ENCODE measurements at regions not wholly inside any gene's neighbourhood (a gene's known extent, or its start where the extent isn't known, plus 50 kb on each side); places are given as distances from the start of the nearest gene placed in this dataset.

DNA sequence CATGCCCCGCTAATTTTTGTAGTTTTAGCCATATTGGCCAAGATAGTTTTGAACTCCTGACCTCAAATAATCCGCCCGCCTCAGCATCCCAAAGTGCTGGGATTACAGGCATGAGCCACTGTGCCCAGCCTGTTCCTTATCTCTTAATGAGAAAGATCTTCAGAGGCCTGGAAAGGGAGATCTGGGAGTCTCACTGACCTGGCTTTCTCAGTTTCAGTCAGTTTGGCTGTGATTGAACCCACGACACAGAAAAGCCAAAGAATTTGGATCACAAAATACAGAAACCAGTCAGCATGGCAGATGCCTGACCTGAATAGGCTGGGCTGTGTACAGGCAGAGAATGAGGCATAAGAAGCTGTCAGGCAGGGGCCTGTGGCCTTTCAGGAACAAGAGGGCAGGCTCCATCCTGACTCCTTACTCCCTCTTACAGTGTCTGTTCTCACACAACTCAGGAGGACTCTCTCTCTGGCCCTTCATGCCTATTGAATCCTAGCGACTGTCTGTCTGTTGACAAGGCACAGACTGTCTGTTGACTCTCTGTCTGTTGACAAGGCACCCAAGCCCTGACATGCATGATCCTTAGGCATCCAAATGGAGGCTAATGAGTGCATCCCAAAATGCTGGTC is 366.5 kb upstream of the CCDC196 start:
- Histone ChIP-seq H3K27ac (ENCODE audit: low read depth in 2 of 2, low read length in 1 of 2) (no peak overlapping the region), H3K9ac (no peak overlapping the region), H3K27me3 (ENCODE audit: insufficient read depth) (no peaks in the 10 kb centered on the region), H3K9me2 (no peaks in the 10 kb centered on the region), H2AFZ (ENCODE audit: low read depth) (no peak overlapping the region), H3F3A (replicated peaks; ENCODE audit: insufficient read depth) (no peaks in the 10 kb centered on the region), H3K79me2 (ENCODE audit: insufficient read depth) (no peaks in the 10 kb centered on the region), H3K4me3 (ENCODE audit: low read depth in 2 of 2, low read length in 1 of 2) (no peak overlapping the region), H3K4me2 (no peak overlapping the region), H3K36me3 (replicated peaks in 1 of 2; ENCODE audit: control insufficient read depth in 1 of 2, insufficient read depth in 2 of 2, low read length in 1 of 2) (no peaks in the 10 kb centered on the region), H3K9me3 (no peaks in the 10 kb centered on the region), H3K4me1 (ENCODE audit: control insufficient read depth in 1 of 2, insufficient read depth in 2 of 2, low read depth in 1 of 2, low read length in 1 of 2) (no peaks in the 10 kb centered on the region; a peak in 1 of 4 replicates), H4K20me1 (ENCODE audit: insufficient read depth) (no peaks in the 10 kb centered on the region)
- TF ChIP-seq TAF1 (IDR thresholded peaks at IDR 0.05; ENCODE audit: borderline replicate concordance, low read depth, low read length) (no peak), SMC3 (IDR thresholded peaks at IDR 0.05; ENCODE audit: low read depth, low read length) (no peak), MXI1 (IDR thresholded peaks at IDR 0.05; ENCODE audit: low read depth, low read length) (no peak), MEF2A (IDR thresholded peaks at IDR 0.05; ENCODE audit: borderline replicate concordance, low read depth) (no peak)
- TF ChIP-seq, protein P1, sequence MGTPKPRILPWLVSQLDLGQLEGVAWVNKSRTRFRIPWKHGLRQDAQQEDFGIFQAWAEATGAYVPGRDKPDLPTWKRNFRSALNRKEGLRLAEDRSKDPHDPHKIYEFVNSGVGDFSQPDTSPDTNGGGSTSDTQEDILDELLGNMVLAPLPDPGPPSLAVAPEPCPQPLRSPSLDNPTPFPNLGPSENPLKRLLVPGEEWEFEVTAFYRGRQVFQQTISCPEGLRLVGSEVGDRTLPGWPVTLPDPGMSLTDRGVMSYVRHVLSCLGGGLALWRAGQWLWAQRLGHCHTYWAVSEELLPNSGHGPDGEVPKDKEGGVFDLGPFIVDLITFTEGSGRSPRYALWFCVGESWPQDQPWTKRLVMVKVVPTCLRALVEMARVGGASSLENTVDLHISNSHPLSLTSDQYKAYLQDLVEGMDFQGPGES (IDR thresholded peaks at IDR 0.05; ENCODE audit: low read depth, low read length) = no peak
- ChIA-PET POLR2A (no interaction called here), CTCF (no interaction called here)
- DNase-seq = no peak
- 45% methylated on average over 5 of the region's 5 CpGs for WGBS (ENCODE audit: low lambda C conversion rate)

DNA sequence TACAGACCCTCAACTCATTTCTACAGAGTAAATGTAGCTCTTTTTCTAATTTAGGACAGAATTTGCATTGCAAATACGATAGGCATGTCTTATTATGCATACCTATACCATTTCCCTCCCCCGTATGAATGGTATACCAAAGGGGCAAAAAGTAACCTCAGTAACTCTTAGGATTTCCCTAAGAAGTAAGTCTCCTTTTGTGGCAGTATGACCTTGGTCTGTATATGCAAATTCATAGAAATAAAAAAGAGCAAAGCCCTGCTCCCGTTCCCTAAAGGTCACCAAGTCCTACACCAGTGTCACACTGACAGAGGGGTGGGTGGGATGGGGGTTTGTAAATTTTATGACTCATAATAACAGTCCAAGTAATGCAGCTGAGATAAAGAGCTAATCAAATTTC is 365.8 kb upstream of the CCDC196 start:
- H3K9me2 ChIP-seq = no peaks in the 10 kb centered on the region
- H3K79me2 ChIP-seq (ENCODE audit: insufficient read depth) = no peaks in the 10 kb centered on the region
- no peak overlapping the region for H2AFZ ChIP-seq (ENCODE audit: low read depth)
- H3K4me1 ChIP-seq (ENCODE audit: control insufficient read depth in 1 of 2, insufficient read depth in 2 of 2, low read depth in 1 of 2, low read length in 1 of 2) = no peaks in the 10 kb centered on the region; a peak in 1 of 4 replicates
- H3K36me3 ChIP-seq (replicated peaks in 1 of 2; ENCODE audit: control insufficient read depth in 1 of 2, insufficient read depth in 2 of 2, low read length in 1 of 2) = no peaks in the 10 kb centered on the region
- no peak overlapping the region for H3K27ac ChIP-seq (ENCODE audit: low read depth in 2 of 2, low read length in 1 of 2)
- no peak overlapping the region for H3K4me2 ChIP-seq
- ChIA-PET CTCF (no interaction called here), POLR2A (no interaction called here)
- 10% methylated on average over 3 of the region's 3 CpGs for WGBS (ENCODE audit: low lambda C conversion rate)
- no peaks in the 10 kb centered on the region for H3K27me3 ChIP-seq (ENCODE audit: insufficient read depth)
- no peaks in the 10 kb centered on the region for H3K9me3 ChIP-seq
- no peaks in the 10 kb centered on the region for H4K20me1 ChIP-seq (ENCODE audit: insufficient read depth)
- no peaks in the 10 kb centered on the region for H3F3A ChIP-seq (replicated peaks; ENCODE audit: insufficient read depth)
- no peak for DNase-seq
- H3K4me3 ChIP-seq (ENCODE audit: low read depth in 2 of 2, low read length in 1 of 2) = no peak overlapping the region
- no peak overlapping the region for H3K9ac ChIP-seq
- TF ChIP-seq CHD2 (IDR thresholded peaks at IDR 0.05; ENCODE audit: low read length, partially characterized antibody) (no peak), JUND (IDR thresholded peaks at IDR 0.05) (no peak), RFX5 (IDR thresholded peaks at IDR 0.05; ENCODE audit: low read length) (no peak), NRF1 (IDR thresholded peaks at IDR 0.05; ENCODE audit: low read depth, low read length) (no peak), ELF1 (IDR thresholded peaks at IDR 0.05) (no peak), MXI1 (IDR thresholded peaks at IDR 0.05; ENCODE audit: low read depth, low read length) (no peak), FOXM1 (IDR thresholded peaks at IDR 0.05; ENCODE audit: low read depth) (no peak)
- TF ChIP-seq, protein P2, sequence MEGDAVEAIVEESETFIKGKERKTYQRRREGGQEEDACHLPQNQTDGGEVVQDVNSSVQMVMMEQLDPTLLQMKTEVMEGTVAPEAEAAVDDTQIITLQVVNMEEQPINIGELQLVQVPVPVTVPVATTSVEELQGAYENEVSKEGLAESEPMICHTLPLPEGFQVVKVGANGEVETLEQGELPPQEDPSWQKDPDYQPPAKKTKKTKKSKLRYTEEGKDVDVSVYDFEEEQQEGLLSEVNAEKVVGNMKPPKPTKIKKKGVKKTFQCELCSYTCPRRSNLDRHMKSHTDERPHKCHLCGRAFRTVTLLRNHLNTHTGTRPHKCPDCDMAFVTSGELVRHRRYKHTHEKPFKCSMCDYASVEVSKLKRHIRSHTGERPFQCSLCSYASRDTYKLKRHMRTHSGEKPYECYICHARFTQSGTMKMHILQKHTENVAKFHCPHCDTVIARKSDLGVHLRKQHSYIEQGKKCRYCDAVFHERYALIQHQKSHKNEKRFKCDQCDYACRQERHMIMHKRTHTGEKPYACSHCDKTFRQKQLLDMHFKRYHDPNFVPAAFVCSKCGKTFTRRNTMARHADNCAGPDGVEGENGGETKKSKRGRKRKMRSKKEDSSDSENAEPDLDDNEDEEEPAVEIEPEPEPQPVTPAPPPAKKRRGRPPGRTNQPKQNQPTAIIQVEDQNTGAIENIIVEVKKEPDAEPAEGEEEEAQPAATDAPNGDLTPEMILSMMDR (IDR thresholded peaks at IDR 0.05) = no peak
- TF ChIP-seq, protein P3, sequence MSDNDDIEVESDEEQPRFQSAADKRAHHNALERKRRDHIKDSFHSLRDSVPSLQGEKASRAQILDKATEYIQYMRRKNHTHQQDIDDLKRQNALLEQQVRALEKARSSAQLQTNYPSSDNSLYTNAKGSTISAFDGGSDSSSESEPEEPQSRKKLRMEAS (IDR thresholded peaks at IDR 0.05; ENCODE audit: low read depth) = no peak
- TF ChIP-seq, protein P4, sequence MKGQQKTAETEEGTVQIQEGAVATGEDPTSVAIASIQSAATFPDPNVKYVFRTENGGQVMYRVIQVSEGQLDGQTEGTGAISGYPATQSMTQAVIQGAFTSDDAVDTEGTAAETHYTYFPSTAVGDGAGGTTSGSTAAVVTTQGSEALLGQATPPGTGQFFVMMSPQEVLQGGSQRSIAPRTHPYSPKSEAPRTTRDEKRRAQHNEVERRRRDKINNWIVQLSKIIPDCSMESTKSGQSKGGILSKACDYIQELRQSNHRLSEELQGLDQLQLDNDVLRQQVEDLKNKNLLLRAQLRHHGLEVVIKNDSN (IDR thresholded peaks at IDR 0.05; ENCODE audit: borderline replicate concordance, low read depth) = no peak
- TF ChIP-seq, protein P5, sequence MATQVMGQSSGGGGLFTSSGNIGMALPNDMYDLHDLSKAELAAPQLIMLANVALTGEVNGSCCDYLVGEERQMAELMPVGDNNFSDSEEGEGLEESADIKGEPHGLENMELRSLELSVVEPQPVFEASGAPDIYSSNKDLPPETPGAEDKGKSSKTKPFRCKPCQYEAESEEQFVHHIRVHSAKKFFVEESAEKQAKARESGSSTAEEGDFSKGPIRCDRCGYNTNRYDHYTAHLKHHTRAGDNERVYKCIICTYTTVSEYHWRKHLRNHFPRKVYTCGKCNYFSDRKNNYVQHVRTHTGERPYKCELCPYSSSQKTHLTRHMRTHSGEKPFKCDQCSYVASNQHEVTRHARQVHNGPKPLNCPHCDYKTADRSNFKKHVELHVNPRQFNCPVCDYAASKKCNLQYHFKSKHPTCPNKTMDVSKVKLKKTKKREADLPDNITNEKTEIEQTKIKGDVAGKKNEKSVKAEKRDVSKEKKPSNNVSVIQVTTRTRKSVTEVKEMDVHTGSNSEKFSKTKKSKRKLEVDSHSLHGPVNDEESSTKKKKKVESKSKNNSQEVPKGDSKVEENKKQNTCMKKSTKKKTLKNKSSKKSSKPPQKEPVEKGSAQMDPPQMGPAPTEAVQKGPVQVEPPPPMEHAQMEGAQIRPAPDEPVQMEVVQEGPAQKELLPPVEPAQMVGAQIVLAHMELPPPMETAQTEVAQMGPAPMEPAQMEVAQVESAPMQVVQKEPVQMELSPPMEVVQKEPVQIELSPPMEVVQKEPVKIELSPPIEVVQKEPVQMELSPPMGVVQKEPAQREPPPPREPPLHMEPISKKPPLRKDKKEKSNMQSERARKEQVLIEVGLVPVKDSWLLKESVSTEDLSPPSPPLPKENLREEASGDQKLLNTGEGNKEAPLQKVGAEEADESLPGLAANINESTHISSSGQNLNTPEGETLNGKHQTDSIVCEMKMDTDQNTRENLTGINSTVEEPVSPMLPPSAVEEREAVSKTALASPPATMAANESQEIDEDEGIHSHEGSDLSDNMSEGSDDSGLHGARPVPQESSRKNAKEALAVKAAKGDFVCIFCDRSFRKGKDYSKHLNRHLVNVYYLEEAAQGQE (IDR thresholded peaks at IDR 0.05; ENCODE audit: low read depth, low read length) = no peak
- TF ChIP-seq, protein P6, sequence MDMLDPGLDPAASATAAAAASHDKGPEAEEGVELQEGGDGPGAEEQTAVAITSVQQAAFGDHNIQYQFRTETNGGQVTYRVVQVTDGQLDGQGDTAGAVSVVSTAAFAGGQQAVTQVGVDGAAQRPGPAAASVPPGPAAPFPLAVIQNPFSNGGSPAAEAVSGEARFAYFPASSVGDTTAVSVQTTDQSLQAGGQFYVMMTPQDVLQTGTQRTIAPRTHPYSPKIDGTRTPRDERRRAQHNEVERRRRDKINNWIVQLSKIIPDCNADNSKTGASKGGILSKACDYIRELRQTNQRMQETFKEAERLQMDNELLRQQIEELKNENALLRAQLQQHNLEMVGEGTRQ (IDR thresholded peaks at IDR 0.05; ENCODE audit: borderline replicate concordance, low read depth, low read length) = no peak
- TF ChIP-seq, protein P7, sequence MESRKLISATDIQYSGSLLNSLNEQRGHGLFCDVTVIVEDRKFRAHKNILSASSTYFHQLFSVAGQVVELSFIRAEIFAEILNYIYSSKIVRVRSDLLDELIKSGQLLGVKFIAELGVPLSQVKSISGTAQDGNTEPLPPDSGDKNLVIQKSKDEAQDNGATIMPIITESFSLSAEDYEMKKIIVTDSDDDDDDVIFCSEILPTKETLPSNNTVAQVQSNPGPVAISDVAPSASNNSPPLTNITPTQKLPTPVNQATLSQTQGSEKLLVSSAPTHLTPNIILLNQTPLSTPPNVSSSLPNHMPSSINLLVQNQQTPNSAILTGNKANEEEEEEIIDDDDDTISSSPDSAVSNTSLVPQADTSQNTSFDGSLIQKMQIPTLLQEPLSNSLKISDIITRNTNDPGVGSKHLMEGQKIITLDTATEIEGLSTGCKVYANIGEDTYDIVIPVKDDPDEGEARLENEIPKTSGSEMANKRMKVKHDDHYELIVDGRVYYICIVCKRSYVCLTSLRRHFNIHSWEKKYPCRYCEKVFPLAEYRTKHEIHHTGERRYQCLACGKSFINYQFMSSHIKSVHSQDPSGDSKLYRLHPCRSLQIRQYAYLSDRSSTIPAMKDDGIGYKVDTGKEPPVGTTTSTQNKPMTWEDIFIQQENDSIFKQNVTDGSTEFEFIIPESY (IDR thresholded peaks at IDR 0.05; ENCODE audit: borderline replicate concordance, low read depth) = no peak

All from SK-N-SH (cell line).